GM12801 (cell line): ENCODE measurements at regions not wholly inside any gene's neighbourhood (a gene's known extent, or its start where the extent isn't known, plus 50 kb on each side); places are given as distances from the start of the nearest gene placed in this dataset.

ENCODE experiments used
- TF ChIP-seq, protein P1 (sequence below): IDR thresholded peaks from one replicate; pipeline ENCODE4 v1.5.1; 2011; ENCODE audit warnings: control low read depth; ENCODE audit not compliant: insufficient read length; ENCODE audit errors: extremely low read depth

DNA sequence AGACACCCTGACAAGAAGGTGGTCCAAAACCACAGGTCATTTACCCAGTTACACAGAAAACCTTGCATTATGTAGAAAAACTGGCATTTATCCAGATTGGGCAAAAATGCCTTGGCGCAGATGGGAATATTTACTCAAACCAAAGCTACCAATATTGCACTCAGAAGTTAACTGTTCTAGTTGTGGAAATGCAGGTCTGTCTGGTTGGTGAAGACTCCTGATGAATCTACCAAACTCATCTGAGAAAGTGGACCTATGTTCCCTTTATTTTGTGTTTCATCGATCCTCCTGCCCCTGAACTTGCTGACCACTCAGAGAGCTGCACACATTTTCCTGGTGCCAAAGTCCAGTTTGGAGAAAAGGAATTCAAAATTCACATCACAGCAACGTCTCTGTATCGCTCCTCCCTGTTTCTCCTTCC is 85.2 kb upstream of the ALDH1A1 start:
- TF ChIP-seq, protein P1, sequence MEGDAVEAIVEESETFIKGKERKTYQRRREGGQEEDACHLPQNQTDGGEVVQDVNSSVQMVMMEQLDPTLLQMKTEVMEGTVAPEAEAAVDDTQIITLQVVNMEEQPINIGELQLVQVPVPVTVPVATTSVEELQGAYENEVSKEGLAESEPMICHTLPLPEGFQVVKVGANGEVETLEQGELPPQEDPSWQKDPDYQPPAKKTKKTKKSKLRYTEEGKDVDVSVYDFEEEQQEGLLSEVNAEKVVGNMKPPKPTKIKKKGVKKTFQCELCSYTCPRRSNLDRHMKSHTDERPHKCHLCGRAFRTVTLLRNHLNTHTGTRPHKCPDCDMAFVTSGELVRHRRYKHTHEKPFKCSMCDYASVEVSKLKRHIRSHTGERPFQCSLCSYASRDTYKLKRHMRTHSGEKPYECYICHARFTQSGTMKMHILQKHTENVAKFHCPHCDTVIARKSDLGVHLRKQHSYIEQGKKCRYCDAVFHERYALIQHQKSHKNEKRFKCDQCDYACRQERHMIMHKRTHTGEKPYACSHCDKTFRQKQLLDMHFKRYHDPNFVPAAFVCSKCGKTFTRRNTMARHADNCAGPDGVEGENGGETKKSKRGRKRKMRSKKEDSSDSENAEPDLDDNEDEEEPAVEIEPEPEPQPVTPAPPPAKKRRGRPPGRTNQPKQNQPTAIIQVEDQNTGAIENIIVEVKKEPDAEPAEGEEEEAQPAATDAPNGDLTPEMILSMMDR: no peak

DNA sequence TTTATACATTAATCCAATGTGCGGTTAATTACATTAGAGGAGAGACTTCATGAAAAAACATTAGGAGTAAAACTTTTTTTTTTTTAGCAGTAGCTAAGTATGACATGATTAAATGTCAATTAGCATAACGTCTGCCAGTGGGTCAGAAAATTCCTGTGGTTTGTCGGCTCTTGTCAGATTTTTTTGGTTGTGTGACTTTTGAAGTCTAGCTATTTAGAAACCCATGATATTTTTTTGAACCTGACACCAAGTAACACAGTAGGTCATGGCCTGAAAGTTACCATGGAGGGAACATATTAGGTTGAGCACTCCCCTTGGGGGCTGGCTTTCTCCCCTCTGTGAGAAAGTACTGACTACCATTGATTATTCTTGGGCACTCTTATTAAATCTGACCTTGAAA is 84.8 kb upstream of the ALDH1A1 start:
- TF ChIP-seq, protein P1: no peak

DNA sequence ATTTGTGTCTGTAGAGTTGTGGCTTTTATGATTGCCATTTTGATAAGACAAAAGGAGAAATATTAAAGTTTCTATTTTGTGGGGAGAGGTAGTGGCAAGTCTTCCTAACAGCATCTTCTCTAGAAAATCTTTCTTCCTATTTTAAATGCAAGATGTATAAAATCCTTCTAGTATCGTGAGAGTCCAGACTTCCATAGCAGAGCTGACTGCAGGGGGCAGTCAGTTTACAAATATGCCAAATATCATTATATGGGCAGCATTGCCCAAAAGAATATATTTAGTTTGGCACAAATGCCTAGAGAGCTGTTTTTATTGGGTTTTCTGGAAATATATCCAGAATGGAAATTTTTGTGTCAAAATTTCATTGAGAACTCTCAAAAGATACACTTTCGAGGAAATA is 82.1 kb upstream of the ALDH1A1 start:
- TF ChIP-seq, protein P1: no peak

DNA sequence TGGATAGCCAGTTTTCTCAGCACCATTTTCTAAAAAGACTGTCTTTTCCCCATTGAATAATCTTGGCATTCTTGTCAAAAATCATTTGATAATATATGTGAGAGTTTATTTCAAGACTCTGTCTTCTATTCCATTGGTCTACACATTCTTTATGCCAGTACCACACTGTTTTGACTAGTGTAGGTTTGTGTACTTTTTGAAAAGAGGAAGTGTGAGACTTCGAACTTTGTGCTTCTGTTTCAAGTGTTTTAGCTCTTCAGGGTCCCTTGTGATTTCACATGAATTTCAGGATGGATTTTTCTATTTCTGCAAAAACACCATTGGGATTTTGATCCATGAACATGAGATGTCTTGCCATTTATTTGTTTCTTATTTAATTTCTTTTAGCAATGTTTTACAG is 78.5 kb upstream of the ALDH1A1 start:
- TF ChIP-seq, protein P1: no peak

DNA sequence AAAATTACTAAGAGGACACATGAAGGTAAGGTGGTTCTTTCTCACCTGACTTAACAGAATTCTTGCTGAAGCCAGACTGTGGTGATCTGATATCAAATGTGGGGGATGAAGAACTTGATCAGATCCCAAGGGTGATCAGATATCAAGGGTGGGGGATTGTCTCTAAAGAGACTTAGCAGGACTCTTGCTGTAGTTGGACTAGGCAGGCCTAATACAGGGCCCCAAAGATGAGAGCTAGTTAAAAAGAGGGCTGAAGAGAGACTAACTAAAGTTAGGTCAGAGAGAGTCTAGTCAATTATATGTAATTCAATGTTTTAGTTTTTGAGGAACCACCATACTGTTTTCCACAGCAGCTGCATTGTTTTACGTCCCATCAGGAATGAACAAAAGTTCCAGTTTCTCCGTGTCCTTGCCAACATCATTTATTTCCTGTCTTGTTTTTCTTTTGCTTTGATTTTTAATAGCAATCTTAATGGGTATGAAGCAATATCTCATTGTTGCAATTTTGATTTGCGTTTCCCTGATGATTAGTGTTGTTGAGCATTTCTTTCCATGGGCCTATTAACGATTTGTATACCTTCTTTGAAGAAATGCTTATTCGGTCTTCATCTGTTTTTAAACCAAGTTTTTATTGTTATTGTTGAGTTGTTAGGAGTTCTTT is 77.6 kb upstream of the ALDH1A1 start:
- TF ChIP-seq, protein P1: no peak

DNA sequence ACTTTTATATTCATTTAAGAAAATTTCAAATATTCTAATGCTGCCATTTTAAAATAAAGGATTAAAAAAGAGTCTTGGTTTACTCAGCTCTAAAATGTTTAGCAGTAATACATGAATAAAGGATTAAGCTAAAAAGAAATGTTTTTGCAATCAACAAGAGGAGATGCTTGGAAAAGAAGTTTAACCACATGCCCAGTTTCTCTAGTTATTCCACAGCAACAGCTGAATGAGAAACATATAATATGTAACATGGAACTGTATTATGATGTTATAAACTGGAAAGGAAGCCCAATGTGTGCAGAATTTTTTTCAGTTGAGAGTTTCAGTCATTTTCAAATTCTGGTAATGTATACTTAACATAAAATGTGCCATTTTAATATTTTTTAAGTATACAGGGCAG is 76.5 kb upstream of the ALDH1A1 start:
- TF ChIP-seq, protein P1: no peak

DNA sequence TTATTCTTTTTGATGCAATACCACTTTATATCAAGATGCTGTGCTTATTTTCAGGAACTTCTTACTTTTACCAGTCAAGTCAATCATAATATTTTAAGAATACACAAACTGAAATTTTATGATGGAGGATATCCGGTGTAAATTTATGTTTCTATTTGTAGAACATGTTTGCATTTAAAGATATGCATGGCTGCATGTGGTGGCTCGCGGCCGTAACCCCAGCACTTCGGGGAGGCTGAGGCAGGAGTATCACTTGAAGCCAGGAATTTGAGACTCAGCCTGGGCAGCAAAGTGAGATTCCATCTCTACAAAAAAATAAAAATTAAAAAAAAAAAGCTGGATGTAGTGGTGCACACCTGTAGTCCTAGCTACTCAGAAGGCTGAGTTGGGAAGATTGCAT is 73.5 kb upstream of the ALDH1A1 start:
- TF ChIP-seq, protein P1: no peak
